ENCODE measurements at regions not wholly inside any gene's neighbourhood (a gene's known extent, or its start where the extent isn't known, plus 50 kb on each side); places are given as distances from the start of the nearest gene placed in this dataset.

GRCh38 chr4:8672486-8672885, 79.9 kb downstream of the CPZ start:
- no peak for TF ChIP-seq CTCF (IDR thresholded peaks at IDR 0.05)
- no peak for TF ChIP-seq POLR2AphosphoS5 (IDR thresholded peaks at IDR 0.05; ENCODE audit: low read depth, low read length)
- TF ChIP-seq, protein P1, sequence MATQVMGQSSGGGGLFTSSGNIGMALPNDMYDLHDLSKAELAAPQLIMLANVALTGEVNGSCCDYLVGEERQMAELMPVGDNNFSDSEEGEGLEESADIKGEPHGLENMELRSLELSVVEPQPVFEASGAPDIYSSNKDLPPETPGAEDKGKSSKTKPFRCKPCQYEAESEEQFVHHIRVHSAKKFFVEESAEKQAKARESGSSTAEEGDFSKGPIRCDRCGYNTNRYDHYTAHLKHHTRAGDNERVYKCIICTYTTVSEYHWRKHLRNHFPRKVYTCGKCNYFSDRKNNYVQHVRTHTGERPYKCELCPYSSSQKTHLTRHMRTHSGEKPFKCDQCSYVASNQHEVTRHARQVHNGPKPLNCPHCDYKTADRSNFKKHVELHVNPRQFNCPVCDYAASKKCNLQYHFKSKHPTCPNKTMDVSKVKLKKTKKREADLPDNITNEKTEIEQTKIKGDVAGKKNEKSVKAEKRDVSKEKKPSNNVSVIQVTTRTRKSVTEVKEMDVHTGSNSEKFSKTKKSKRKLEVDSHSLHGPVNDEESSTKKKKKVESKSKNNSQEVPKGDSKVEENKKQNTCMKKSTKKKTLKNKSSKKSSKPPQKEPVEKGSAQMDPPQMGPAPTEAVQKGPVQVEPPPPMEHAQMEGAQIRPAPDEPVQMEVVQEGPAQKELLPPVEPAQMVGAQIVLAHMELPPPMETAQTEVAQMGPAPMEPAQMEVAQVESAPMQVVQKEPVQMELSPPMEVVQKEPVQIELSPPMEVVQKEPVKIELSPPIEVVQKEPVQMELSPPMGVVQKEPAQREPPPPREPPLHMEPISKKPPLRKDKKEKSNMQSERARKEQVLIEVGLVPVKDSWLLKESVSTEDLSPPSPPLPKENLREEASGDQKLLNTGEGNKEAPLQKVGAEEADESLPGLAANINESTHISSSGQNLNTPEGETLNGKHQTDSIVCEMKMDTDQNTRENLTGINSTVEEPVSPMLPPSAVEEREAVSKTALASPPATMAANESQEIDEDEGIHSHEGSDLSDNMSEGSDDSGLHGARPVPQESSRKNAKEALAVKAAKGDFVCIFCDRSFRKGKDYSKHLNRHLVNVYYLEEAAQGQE (IDR thresholded peaks at IDR 0.05; ENCODE audit: insufficient read depth in 1 of 2, low read depth in 2 of 2, low read length in 1 of 2) = no peak
- no peak for TF ChIP-seq SIN3A (IDR thresholded peaks at IDR 0.05; ENCODE audit: borderline replicate concordance, insufficient read depth, low read depth, low read length)
- TF ChIP-seq TCF7L2 (IDR thresholded peaks at IDR 0.05; ENCODE audit: low read depth, low read length) = no peak
